GM21737 (cell line): ENCODE measurements at regions not wholly inside any gene's neighbourhood (a gene's known extent, or its start where the extent isn't known, plus 50 kb on each side); places are given as distances from the start of the nearest gene placed in this dataset.

Experiments
- ATAC-seq: cut with Tn5 transposase; IDR thresholded peaks from one replicate; pipeline ENCODE4 v1.9.1; 2021; ENCODE audit warnings: mild to moderate bottlenecking, moderate library complexity; ENCODE audit not compliant: unreplicated experiment

- ATAC-seq, result no peak
These were observed 539.6 kb downstream of the CCDC171 start for GRCh38 chr9:16092142-16093091.

GRCh38 chr9:16098306-16098705 lies 545.5 kb downstream of the CCDC171 start:
- ATAC-seq, result no peak

DNA sequence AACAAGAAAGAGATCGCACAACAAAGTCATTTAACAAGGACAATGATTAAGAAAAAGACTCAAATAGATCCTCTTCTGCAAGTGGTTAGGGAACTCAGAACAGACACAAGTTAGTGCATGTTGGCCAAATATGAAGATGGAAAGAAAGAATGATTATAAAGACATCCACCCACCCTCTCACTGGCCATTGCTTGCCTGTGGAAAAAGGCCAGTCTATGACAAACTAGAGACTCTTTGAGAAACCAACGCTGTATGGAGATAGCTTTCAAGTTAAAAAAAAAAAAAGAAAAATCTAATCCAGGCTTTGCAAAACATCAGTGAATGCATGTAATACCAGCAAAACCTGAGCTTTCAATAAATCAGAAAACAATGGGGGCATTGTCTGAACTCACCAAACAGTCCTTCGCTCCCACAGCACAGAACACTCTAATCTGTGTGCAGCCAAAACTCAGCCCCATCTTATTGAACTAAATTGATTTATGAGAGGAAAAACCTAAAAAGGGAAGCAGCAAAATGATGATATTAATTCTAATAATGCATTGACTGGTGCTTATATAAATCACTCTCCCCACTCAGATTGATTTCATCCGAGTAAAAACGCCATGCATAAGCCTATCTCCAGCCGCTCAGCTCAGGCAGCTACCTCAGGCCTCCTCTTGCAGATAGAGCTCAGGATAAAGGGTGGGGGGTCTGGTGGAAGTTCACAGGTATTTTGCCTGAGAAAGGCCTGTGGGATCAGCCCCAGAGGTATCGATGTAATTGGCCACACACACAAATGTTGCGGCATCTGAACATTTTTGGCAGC lies 547.1 kb downstream of the CCDC171 start:
- ATAC-seq, result no peak

DNA sequence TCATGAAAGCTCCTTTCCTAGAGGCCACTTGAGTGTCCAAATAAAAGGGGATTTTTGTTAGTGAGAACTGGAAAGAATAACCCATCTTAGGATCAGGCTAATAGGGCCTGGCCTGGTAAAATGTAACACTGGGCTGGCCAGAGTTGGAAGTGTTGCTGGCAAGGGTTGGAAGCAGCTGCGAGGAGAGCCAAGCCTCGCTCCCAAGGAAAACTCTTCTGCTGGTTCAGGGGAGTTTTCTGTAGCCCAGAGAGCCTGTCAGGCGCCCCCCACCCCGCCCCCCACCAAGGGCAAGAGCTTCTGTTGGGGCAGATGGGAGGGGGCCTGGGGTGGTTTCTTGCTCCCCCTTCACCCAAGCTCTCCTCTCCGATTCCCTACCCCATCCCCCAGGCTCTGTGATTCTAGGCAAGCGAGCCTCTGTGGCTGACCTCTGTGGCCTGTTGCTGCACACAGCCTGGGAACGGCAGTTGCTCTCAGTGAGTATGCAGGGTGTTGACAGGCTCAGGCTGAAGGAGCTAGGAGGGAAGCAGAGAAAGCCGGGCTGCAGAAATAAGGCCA lies 547.8 kb downstream of the CCDC171 start:
- no peak for ATAC-seq

GRCh38 chr9:16102154-16102553 lies 549.3 kb downstream of the CCDC171 start:
- ATAC-seq, result no peak

DNA sequence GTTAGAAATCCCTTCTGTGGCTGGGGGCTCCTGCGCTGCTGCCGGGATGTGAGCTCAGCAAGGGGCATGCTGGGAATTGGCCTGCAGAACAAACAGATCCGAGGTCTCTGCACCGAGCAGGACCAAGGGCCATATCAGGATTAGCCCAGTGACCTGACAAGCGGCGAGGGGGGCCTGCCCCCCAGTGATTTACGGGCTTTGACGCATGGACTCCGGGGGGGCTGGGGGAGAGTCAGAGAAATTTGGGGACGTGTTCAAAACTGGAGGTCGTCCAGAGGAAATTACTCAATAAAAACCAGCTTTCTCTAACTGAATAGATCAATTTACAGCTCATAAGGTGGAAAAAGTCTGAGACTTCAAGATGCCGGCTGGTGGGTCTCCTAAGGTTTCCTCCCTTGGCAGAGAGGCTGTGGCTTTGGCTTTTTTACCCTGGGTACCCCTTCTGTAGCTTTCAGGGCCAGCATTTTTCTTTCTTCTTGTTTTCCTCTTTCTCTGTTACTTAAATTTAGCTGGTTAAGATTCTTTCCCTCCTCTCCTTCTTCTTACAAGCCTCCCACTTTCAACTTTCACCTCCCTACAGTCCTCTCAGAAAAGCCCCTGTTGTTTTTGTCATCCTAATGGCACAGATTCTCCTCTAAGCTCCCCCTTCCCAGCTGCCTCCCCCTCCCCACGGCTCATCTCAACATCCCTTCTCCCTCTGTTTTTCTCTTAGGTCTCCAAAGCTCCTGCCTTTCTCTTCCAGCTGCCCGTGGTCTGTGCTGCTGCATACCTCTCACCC lies 551.0 kb downstream of the CCDC171 start:
- ATAC-seq, result no peak

GRCh38 chr9:16105168-16106020 lies 552.6 kb downstream of the CCDC171 start:
- no peak for ATAC-seq

- ATAC-seq, result no peak
These were observed 553.3 kb downstream of the CCDC171 start for GRCh38 chr9:16106021-16106571.

DNA sequence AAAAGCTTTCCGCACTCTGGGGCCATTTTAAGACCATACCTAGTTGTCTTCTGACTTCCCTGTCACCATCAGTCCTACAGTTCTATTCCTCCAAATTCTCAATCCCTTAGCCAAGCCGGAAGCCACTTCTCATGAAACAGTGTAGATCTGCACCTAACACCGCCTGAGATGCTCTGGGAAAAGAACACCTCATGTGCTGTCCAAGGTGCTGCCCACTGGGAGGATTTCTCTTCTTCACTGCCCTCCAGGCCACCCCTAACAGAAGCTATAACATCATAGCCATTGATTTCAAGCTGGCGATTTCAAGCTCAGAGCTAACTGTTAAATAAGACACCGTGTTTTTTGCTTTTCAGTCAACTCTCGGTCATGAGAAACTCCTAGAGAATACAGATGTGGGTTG lies 559.3 kb downstream of the CCDC171 start:
- ATAC-seq, result no peak

DNA sequence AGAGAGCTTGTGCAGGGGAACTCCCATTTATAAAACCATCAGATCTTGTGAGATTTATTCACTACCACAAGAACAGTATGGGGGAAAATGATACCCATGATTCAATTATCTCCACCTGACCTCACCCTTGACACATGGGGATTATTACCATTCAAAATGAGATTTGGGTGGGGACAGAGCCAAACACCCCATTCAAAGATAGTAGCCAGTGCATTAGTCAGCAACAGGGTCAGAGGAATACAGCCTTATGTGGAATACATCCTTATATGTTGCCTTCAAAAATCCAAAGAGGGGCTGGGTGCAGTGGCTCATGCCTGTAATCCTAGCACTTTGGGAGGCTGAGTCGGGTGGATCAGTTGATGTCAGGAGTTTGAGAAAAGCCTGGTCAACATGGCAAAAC lies 563.2 kb downstream of the CCDC171 start:
- ATAC-seq, result no peak

DNA sequence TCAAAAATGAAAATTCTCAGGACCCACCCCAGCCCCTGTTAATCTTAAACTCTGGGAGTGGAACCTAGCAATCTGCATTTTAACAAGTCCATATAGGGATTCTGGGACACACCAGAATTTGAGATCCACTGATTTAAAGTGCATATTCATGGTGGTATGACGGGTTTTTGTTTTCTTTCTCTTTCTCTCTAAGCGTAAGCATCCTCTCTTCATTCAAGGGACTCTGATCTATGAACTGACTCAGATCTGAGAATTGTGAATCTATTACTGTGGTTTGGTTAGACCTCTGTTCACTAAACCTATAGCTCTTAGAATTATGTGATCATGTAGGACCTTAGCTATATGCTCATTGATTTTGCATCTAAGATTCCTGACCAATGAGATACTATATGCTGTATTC lies 565.2 kb downstream of the CCDC171 start:
- no peak for ATAC-seq

- ATAC-seq, result no peak
These were observed 566.7 kb downstream of the CCDC171 start for GRCh38 chr9:16119261-16120230.

- ATAC-seq, result no peak
These were observed 567.4 kb downstream of the CCDC171 start for GRCh38 chr9:16120231-16120641.

DNA sequence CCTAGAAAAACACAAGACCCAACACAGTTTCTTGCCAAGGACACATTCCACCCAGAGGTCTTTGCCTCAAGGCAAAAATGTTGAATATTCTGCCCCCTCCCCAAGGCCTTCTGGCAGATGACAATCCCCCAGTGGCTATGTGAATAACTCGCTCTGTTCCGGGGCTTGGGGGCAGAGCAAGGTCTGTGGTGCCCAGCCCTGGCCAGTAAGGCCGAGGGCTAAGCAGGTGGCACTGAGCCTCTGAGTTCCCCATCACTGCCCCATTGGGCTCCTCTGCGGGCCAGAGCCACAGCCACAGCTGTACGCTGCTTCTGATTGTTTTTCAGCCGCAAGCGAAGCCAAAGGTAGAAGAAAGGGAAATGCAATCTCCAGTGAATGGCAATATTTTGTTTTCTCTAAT lies 567.9 kb downstream of the CCDC171 start:
- ATAC-seq, result no peak

DNA sequence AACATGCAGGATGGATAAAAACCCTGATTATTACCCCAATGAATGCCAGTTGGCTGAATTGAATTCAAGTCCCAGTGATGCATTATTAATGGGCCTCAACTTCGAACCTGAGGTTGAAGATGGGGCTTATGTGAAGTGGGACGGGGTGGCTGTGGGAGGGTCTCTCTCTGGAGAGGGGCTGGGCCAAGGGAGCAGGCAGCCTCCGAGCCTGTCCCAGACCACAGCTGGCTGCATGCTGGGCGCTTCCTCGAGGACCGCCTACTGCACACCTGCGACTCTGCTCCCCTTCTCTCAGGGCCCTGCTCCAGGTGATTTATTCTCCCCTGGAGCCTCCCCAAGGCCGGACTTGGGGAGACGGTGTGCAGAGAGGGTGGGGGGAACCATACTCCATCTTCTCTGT lies 568.3 kb downstream of the CCDC171 start:
- no peak for ATAC-seq

DNA sequence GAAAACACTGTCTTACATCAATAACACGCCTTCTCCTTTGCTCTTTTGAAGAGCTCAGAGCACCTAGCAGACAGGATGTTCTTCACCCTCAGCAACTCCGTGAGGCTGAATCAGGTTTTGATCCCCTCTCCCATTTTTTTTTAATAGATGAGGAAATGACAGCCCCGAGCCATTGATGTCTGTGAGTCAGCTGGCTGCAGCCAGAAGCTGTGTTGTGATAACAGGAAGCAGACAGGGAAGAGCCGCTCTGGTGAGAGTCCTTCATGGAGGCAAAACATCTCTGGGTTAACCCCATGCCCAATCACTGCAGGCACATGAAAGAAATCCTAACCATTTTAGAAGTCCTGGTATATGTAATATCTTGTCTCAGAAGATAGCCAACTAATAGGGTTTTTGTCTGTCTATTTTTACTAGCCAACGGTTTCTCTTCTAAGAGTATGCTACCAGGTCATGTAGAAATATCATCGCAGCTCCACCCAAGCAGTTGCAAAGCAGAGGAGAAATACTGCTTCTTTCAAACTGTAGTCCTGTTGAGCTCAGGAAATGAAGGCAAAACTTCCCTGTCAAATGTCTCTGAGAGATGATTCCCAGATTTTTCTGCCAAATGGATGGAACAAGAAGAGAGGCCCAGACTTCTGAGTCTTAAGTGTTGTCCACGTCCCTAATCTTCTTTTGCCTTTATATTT lies 568.9 kb downstream of the CCDC171 start:
- ATAC-seq, result no peak

DNA sequence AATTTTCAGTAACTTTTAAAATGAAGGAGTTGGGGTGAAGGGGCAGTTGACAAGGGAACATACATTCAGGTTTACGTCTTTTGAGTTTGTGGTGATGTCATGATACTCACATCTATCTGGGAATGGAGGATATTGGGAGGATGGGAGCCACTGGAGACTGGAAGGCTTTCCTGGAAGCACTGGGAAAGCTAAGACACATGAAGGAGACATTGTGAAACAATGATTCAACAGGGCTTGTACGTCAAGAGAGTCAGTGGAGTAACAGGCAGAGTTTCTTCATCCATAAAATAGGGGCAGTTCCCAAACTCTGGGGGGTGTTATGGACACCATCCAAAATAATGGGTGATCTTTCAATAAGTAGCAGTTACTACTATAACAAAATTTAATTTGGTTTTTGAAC lies 572.8 kb downstream of the CCDC171 start:
- ATAC-seq, result no peak

DNA sequence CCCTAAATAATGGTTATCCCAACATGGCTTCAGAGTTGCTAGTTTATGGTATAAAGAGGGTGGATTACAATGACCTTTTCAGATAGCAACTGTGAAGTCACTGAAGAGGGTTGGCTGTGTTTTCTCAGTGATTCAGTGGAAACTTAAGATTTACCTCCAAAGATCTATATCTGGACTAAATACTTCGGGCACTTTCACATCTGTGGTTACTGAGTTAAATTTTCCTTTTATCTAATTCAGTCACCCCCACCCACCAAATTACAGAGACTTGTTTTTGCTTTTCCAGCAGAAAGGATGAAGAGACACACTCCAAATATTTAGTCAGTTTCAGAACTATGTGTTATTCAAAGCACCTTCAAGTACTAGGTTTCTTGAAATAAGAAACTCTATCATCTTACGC lies 573.2 kb downstream of the CCDC171 start:
- ATAC-seq, result no peak
